ENCODE measurements at regions not wholly inside any gene's neighbourhood (a gene's known extent, or its start where the extent isn't known, plus 50 kb on each side); places are given as distances from the start of the nearest gene placed in this dataset.

DNA sequence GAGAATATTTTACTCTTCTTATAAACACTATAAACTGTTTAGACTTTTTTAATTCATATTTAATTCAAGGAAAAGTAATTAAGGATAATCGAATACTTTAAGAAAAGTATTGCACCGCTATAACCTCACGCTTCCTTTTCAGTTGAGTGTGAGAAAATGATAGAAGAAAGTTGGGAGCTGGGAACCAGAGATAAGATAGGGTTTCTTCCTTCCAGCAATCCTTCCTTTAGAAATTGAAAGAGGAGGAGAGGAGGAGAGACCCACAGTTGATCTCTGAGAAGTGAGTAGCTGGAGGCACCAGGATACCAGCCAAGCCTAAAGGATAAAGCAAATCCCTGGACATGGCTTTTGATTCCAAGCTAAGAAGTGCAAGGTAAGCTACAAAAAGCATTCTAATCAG, 242.3 kb upstream of the NOCT start:
- Mint-ChIP-seq H3K4me1 (ENCODE audit: low read depth) (no peaks in the 10 kb centered on the region), H3K27ac (no peak overlapping the region), H3K36me3 (ENCODE audit: low read depth) (no peaks in the 10 kb centered on the region), H3K9me3 (peaks cover 1% of the 10 kb centered on the region), H3K27me3 (peaks cover 4% of the 10 kb centered on the region), H3K4me3 (no peak overlapping the region)
- DNase-seq (no peak), ATAC-seq (no peak)
- intact Hi-C loops (cut with micrococcal nuclease): no loop called here
- ChIA-PET CTCF (no interaction called here), POLR2A (interaction anchor here (0.6 kb wide), 1 partner anchor 569 kb away, joined by 3 read pairs; no protein-coding TSS in a partner anchor)
- TF ChIP-seq, protein P1, sequence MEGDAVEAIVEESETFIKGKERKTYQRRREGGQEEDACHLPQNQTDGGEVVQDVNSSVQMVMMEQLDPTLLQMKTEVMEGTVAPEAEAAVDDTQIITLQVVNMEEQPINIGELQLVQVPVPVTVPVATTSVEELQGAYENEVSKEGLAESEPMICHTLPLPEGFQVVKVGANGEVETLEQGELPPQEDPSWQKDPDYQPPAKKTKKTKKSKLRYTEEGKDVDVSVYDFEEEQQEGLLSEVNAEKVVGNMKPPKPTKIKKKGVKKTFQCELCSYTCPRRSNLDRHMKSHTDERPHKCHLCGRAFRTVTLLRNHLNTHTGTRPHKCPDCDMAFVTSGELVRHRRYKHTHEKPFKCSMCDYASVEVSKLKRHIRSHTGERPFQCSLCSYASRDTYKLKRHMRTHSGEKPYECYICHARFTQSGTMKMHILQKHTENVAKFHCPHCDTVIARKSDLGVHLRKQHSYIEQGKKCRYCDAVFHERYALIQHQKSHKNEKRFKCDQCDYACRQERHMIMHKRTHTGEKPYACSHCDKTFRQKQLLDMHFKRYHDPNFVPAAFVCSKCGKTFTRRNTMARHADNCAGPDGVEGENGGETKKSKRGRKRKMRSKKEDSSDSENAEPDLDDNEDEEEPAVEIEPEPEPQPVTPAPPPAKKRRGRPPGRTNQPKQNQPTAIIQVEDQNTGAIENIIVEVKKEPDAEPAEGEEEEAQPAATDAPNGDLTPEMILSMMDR (IDR thresholded peaks at IDR 0.05): no peak

GRCh38 chr4:138772366-138772765, 243.2 kb upstream of the NOCT start:
- intact Hi-C loops (cut with micrococcal nuclease): no loop called here
- ChIA-PET CTCF (no interaction called here), POLR2A (no interaction called here)
- H3K36me3 Mint-ChIP-seq (ENCODE audit: low read depth): no peaks in the 10 kb centered on the region
- TF ChIP-seq, protein P1 (IDR thresholded peaks at IDR 0.05): no peak
- no peaks in the 10 kb centered on the region for H3K4me1 Mint-ChIP-seq (ENCODE audit: low read depth)
- H3K27me3 Mint-ChIP-seq: peaks cover 4% of the 10 kb centered on the region
- no peak overlapping the region for H3K4me3 Mint-ChIP-seq
- no peak overlapping the region for H3K27ac Mint-ChIP-seq
- DNase-seq (no peak), ATAC-seq (no peak)
- peaks cover 1% of the 10 kb centered on the region for H3K9me3 Mint-ChIP-seq

GRCh38 chr4:138770818-138771217, 244.8 kb upstream of the NOCT start:
- intact Hi-C loops (cut with micrococcal nuclease): no loop called here
- TF ChIP-seq, protein P1 (IDR thresholded peaks at IDR 0.05): no peak
- Mint-ChIP-seq H3K27ac (no peak overlapping the region), H3K36me3 (ENCODE audit: low read depth) (no peaks in the 10 kb centered on the region), H3K4me1 (ENCODE audit: low read depth) (no peaks in the 10 kb centered on the region), H3K4me3 (no peak overlapping the region), H3K9me3 (peaks cover 1% of the 10 kb centered on the region), H3K27me3 (peaks cover 4% of the 10 kb centered on the region)
- ChIA-PET CTCF (no interaction called here), POLR2A (no interaction called here)
- DNase-seq (no peak), ATAC-seq (no peak)

DNA sequence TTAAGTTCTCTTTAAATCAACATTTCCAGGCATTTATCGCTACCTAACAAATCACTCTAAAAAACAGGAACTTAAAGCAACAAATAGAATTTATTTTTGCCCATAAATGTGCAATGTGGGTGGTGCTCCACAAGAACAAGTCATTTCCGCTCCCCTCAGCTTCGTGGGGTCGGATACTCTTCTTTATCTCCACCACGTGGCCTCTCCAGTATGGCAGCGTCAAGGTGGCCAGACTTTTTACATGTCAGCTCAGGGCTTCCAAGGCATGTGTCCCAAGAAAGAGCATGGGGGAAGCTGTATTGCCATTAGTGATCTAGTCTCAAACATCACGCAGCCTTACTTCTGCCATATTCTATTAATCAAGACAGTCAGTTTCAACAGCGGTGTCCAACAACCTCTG, 249.2 kb upstream of the NOCT start:
- POLR2A ChIA-PET: no interaction called here
- no peaks in the 10 kb centered on the region for H3K36me3 Mint-ChIP-seq (ENCODE audit: low read depth)

DNA sequence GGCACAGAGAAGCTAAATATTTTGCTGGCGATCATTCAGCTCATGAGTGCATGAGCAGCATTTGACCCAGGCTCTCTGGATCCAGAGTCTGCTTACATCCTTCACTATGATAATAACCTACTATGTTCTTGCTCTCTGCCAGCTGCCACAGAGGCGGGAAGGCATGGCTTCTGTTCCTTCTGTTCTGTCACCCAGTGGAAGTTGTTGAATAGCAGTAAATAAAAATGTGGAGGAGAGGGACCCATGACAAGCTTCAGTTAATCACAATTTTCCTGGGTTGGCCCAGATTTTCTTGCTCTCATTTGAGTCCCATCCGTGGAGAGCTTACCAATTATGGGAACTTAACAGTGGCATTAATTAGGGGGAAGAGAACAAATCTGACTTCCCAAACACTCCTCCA, 250.1 kb upstream of the NOCT start:
- ChIA-PET CTCF (no interaction called here), POLR2A (no interaction called here)
- intact Hi-C loops (cut with micrococcal nuclease): no loop called here
- Mint-ChIP-seq H3K27ac (no peak overlapping the region), H3K4me1 (ENCODE audit: low read depth) (no peaks in the 10 kb centered on the region), H3K9me3 (no peaks in the 10 kb centered on the region), H3K4me3 (no peak overlapping the region), H3K27me3 (peaks cover 2% of the 10 kb centered on the region), H3K36me3 (ENCODE audit: low read depth) (no peaks in the 10 kb centered on the region)
- TF ChIP-seq, protein P1 (IDR thresholded peaks at IDR 0.05): no peak
- DNase-seq (no peak), ATAC-seq (no peak)

More for the DNA sequence above, 249.2 kb upstream of the NOCT start:
- TF ChIP-seq, protein P1 (IDR thresholded peaks at IDR 0.05): no peak
- Mint-ChIP-seq H3K27me3 (peaks cover 4% of the 10 kb centered on the region), H3K27ac (no peak overlapping the region), H3K9me3 (peaks cover 1% of the 10 kb centered on the region), H3K4me1 (ENCODE audit: low read depth) (no peaks in the 10 kb centered on the region), H3K4me3 (no peak overlapping the region)
- ATAC-seq (no peak), DNase-seq (no peak)
- CTCF ChIA-PET: no interaction called here
- intact Hi-C loops (cut with micrococcal nuclease): no loop called here
